ENCODE measurements at regions not wholly inside any gene's neighbourhood (a gene's known extent, or its start where the extent isn't known, plus 50 kb on each side); places are given as distances from the start of the nearest gene placed in this dataset.

- Histone ChIP-seq H3K9me3 (replicated peaks in 1 of 2; ENCODE audit: control insufficient read depth in 1 of 2, insufficient read depth in 1 of 2, low read length in 2 of 2) (peaks cover 0 to 10% of the 10 kb centered on the region in 2 donors), H3K36me3 (replicated peaks in 1 of 2; ENCODE audit: control insufficient read depth in 1 of 2, insufficient read depth in 2 of 2, low read length in 2 of 2) (no peaks in the 10 kb centered on the region), H2AFZ (ENCODE audit: insufficient read depth, low read depth, low read length, poor library complexity, severe bottlenecking) (no peak overlapping the region), H3K27ac (ENCODE audit: low read depth in 1 of 2, low read length in 2 of 2) (no peak overlapping the region), H3K9ac (ENCODE audit: insufficient read depth, low read length, poor library complexity, severe bottlenecking) (no peak overlapping the region), H3K4me3 (replicated peaks in 1 of 3; ENCODE audit: low read depth in 2 of 3, low read length in 3 of 3) (no peak overlapping the region), H3K27me3 (ENCODE audit: control insufficient read depth in 2 of 2, insufficient read depth in 2 of 2, low read length in 2 of 2) (no peaks in the 10 kb centered on the region), H4K20me1 (ENCODE audit: insufficient read depth, low read length) (no peaks in the 10 kb centered on the region), H3K4me2 (replicated peaks; ENCODE audit: extremely low read depth, low read length, poor library complexity, severe bottlenecking) (no peak overlapping the region), H3K4me1 (ENCODE audit: control insufficient read depth in 1 of 2, insufficient read depth in 2 of 2, low read length in 2 of 2) (no peaks in the 10 kb centered on the region), H3K79me2 (ENCODE audit: insufficient read depth, low read length) (no peaks in the 10 kb centered on the region)
- no peak for TF ChIP-seq CTCF (IDR thresholded peaks at IDR 0.05)
- no peaks in the 10 kb centered on the region for H3K36me3 Mint-ChIP-seq
- no peak overlapping the region for H3K4me3 Mint-ChIP-seq
- peaks cover 3 to 8% (median 5%) of the 10 kb centered on the region in 3 donors for H3K27me3 Mint-ChIP-seq (ENCODE audit: low read depth in 3 of 3)
- 100% methylated on average over 1 of the region's 3 CpGs for WGBS (ENCODE audit: insufficient coverage)
- intact Hi-C loops (cut with micrococcal nuclease), result no loop called here
- peaks cover 7 to 15% (median 12%) of the 10 kb centered on the region in 7 donors for H3K9me3 Mint-ChIP-seq
- peak overlapping the region in 1 of 7 donors; percentile 13 for H3K27ac Mint-ChIP-seq
- peaks cover under 1% of the 10 kb centered on the region for H3K4me1 Mint-ChIP-seq
- no peak for DNase-seq
These were observed 56.1 kb upstream of the SPTLC1 start for GRCh38 chr9:92171281-92171680.

GRCh38 chr9:92170848-92171247, 55.6 kb upstream of the SPTLC1 start:
- no peak overlapping the region for H3K4me2 ChIP-seq (replicated peaks; ENCODE audit: extremely low read depth, low read length, poor library complexity, severe bottlenecking)
- intact Hi-C loops (cut with micrococcal nuclease), result no loop called here
- TF ChIP-seq CTCF (IDR thresholded peaks at IDR 0.05), result no peak
- no peaks in the 10 kb centered on the region for H3K27me3 ChIP-seq (ENCODE audit: control insufficient read depth in 2 of 2, insufficient read depth in 2 of 2, low read length in 2 of 2)
- Mint-ChIP-seq H3K9me3 (peaks cover 7 to 15% (median 12%) of the 10 kb centered on the region in 7 donors), H3K4me1 (peaks cover under 1% of the 10 kb centered on the region), H3K27ac (peak overlapping the region in 1 of 7 donors; percentile 13), H3K36me3 (no peaks in the 10 kb centered on the region), H3K27me3 (ENCODE audit: low read depth in 3 of 3) (peaks cover 3 to 8% (median 4%) of the 10 kb centered on the region in 3 donors), H3K4me3 (no peak overlapping the region)
- H3K36me3 ChIP-seq (replicated peaks in 1 of 2; ENCODE audit: control insufficient read depth in 1 of 2, insufficient read depth in 2 of 2, low read length in 2 of 2), result no peaks in the 10 kb centered on the region
- no peak overlapping the region for H3K4me3 ChIP-seq (replicated peaks in 1 of 3; ENCODE audit: low read depth in 2 of 3, low read length in 3 of 3)
- 18% methylated on average over 5 of the region's 9 CpGs for WGBS (ENCODE audit: insufficient coverage)
- no peak overlapping the region for H3K9ac ChIP-seq (ENCODE audit: insufficient read depth, low read length, poor library complexity, severe bottlenecking)
- H3K9me3 ChIP-seq (replicated peaks in 1 of 2; ENCODE audit: control insufficient read depth in 1 of 2, insufficient read depth in 1 of 2, low read length in 2 of 2), result peaks cover 0 to 10% of the 10 kb centered on the region in 2 donors
- H4K20me1 ChIP-seq (ENCODE audit: insufficient read depth, low read length), result no peaks in the 10 kb centered on the region
- H3K79me2 ChIP-seq (ENCODE audit: insufficient read depth, low read length), result no peaks in the 10 kb centered on the region
- H3K4me1 ChIP-seq (ENCODE audit: control insufficient read depth in 1 of 2, insufficient read depth in 2 of 2, low read length in 2 of 2), result peaks cover 0 to 1% of the 10 kb centered on the region in 2 donors
- no peak for DNase-seq
- no peak overlapping the region for H2AFZ ChIP-seq (ENCODE audit: insufficient read depth, low read depth, low read length, poor library complexity, severe bottlenecking)
- no peak overlapping the region for H3K27ac ChIP-seq (ENCODE audit: low read depth in 1 of 2, low read length in 2 of 2)

Measured in CD14-positive monocyte (primary cell).